ENCODE measurements at regions not wholly inside any gene's neighbourhood (a gene's known extent, or its start where the extent isn't known, plus 50 kb on each side); places are given as distances from the start of the nearest gene placed in this dataset.

DNA sequence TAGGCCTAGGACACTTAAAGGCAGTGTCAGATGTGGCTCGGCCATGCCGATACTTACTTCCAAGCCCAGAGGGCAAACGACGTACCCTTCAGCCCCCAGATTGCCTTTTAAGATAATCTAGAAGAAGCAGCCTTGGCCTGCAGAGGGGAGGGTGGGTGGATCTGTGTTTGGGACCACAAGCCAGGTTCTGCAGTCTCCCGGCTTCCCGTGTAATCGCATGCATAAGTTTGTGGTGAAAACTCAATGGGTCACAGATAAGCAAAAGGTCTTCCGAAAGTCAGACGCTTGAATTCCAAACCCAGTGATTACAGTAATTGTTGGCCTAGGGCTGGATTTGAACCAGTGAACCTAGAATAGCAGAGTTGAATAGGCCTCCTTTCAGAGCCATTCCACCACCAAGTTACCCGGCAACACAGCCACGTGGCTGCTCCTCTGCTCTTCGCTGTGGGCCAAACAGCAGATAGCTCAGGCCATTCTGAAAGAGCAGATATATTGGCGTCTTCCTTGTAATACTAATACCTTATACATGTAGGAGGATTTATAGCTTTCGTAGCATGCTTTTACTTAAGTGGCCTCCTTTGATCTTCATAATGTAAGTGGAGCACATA, 170.8 kb upstream of the CADM1 start:
- no peak for DNase-seq

- DNase-seq: no peak
Observed at GRCh38 chr11:115674176-115674936, 170.1 kb upstream of the CADM1 start.

DNA sequence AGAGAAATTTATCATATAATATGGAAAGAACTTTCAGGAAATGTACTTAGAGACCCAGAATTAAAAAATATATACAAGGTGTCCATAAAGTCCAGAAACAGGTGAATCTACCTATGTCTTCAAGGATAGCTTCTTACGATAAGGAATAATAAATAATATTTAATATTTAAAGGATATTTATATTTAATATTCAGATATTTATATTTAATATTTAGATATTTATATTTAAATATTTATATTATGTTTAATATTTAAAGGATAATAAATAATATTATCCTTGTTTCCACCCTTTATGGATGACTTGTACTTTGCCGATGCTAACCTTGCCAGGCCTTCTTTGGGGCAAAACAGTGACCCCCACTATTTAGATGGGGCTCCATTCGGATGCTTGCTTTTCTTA, 169.5 kb upstream of the CADM1 start:
- no peak for DNase-seq

GRCh38 chr11:115672999-115673411, 168.8 kb upstream of the CADM1 start:
- DNase-seq: peak; percentile 68

DNA sequence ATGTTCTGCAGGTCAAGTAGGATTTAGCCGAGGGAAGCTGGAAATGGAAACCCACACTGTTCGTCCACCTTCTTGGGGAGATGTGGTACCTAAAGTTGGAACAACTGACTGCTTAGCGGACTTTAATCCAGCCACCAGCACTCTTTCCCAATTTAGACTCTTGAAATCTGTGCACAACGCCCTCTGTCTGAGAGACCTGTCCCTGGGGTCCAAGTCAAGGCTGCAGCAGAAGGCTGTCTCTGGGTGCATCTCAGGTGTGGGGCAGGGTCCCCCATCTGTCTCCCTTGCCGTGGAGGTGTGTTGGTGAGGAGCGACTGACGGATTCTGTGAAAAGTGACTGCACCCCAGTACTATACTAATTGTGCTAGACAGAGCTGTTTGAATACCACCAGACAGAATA, 168.2 kb upstream of the CADM1 start:
- no peak for DNase-seq

DNA sequence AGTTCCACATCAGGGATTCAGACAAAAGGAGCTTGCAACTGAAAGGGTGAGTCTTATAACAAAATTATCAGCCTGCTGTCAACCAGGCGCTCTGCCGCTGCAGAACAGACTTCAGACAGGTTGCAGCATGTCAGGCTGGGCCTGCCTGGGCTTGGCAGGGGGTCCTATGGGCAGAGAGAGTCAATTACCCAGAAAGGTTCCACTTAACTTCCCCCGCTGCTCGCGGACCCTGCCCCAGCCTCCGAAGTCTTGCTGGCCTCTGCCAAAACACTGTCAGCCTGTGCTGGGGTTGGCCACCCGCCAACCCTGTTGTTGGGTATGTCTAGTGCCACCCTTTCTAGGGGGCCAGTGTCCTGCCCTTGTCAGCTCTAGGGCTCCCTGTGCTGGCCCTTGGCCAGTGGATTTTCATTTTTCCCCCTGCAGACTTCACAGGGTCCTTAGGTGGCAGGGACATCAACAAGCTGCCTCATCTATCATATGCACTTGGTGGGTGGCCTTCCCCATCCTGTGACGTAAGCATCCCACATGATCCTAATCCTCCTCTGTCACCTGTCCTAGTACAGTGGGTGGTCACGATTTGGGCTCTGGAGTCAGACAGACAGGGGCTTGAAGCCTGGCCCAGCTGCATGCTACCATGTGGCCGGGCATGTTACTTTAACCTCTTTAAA, 166.5 kb upstream of the CADM1 start:
- DNase-seq: no peak

GRCh38 chr11:115665958-115666357, 161.7 kb upstream of the CADM1 start:
- DNase-seq: no peak

- no peak for DNase-seq
Observed at GRCh38 chr11:115665175-115665821, 161.1 kb upstream of the CADM1 start.

DNA sequence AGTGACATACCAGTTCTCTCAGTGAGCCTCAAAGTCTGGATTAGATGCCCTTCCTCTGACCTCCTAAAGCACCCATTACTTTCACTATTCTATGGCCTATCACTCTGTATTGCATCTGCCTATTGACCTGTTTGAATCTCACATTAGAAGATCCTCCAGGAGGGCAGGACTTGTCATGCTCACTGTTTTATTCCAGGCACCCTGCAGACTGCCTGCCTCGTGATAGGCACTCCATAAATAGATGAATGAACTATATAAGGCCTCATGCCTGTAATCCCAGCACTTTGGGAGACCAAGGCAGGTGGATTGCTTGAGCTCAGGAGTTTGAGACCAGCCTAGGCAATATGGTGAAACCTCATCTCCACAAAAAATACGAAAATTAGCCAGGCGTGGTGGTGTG, 160.1 kb upstream of the CADM1 start:
- DNase-seq: no peak

DNA sequence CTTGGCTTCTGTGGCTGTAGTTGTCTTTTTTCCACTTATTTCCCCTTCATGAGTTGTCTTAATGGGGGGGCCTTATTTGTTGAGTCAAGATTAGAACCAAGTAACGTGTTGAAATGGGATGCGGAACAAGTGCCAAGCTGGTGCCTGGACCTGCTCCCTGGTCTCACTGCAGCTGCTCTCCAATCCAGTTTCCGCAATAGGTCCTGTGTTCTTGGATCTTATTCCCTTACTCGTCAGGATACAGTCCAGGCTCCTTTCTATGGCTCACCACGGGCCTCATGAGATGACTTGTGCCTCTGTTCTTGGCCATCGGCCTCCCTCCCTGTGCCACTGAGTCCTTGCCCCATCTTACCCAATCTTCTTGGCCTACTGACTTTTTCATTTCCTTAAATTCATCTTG, 159.6 kb upstream of the CADM1 start:
- no peak for DNase-seq

- DNase-seq: no peak
Observed at GRCh38 chr11:115660030-115660805, 156.0 kb upstream of the CADM1 start.

DNA sequence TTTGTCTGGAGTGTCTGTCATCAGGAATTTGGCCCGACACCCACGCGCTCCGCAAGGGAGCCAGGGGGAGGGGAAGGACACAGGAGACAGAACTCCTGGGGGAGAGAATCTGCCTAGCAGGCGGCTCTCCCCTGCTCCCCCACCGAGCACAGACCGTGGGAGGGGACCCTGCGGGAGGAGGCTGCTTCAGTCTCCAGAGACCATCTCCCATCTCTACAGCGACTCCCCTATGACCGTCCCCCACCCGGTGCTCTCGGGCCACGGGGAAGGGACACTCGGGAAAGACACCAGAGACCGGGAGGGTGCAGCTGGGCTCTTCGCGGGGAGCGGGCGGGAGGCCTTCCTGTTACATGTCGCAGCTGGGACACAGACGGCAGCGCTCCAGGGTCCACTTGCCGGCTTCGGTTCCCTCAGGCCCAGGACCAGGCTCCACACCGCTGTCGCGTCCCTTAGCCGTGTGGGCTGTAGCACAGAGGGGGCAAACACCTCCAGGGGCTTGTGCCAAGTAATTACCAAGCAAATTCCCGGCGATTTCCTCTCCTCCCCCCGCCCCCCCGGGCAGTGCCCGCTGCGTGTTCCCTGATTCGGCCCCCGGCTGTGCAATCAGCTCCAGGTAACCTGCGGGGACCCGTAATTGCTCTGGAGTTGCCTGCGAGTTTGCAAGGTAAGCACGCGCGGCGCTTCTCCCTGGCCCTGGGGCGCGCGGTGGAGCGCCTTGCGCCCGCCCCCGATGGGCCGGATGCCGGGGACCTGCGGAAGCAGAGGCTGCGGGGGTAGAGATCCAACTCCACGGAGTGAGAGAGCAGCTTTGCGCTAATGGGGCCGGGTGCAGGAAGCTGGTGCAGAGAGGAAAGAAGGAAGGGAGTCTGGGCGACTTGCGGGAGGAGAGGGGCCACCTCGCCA, 155.1 kb upstream of the CADM1 start:
- peak; percentile 54 for DNase-seq

- DNase-seq: no peak
Observed at GRCh38 chr11:115657586-115657985, 153.4 kb upstream of the CADM1 start.

DNA sequence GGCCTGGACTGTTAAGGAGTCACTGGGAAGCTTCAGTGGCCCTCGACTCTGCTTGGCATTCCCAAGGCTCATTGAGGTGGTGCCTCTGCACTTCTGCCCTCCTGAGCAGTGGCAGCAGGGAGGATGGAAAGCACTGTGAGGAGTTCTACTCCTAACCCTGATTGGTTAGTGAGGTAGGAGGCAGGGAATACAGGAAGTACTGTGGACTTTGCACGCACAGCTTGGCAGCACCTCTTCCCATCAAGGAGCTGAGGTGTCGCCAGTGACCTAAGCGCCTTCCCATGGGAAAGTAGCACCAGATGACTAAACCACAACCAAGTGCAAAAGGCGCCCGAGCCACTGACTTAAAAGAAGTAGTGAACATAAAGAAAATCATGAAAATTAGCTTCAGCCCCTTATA, 152.5 kb upstream of the CADM1 start:
- DNase-seq: no peak

GRCh38 chr11:115656041-115656440, 151.8 kb upstream of the CADM1 start:
- no peak for DNase-seq

- DNase-seq: no peak
Observed at GRCh38 chr11:115654792-115655191, 150.6 kb upstream of the CADM1 start.

DNA sequence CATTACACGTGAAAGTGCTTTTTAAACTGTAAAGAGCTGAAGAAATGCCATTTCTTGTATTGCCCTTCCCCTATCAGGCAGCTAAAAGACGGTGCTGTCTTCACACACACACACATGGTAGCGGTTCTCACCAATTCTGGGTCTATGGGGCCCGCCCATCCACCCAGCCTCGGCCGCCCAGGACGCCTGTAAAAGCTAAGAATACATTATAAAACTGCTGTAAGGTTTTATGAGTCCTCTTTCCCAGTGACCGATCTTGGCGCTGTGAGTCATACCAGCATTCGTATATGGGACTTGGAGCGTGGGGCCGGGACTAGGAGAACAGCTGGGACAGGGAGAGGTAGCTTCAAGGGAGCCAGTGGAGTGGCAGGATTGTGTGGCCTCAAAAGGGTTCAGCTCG, 149.7 kb upstream of the CADM1 start:
- no peak for DNase-seq

- no peak for DNase-seq
Observed at GRCh38 chr11:115653076-115653475, 148.9 kb upstream of the CADM1 start.

DNA sequence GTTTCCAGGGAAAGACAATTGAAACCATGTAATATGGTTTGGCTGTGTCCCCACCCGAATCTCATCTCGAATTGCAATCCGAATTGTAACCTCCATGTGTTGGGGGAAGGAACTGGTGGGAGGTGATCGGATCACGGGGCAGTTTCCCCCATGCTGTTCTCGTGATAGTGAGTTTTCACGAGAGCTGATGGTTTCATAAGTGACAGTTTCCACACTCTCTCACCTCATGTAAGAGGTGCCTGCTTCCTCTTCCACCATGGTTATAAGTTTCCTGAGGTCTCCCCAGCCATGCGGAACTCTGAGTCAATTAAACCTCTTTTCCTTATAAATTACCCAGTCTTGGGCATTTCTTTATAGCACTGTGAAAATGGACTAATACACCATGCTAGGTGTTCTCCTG, 148.3 kb upstream of the CADM1 start:
- no peak for DNase-seq

GRCh38 chr11:115652094-115652493, 147.9 kb upstream of the CADM1 start:
- DNase-seq: no peak

DNA sequence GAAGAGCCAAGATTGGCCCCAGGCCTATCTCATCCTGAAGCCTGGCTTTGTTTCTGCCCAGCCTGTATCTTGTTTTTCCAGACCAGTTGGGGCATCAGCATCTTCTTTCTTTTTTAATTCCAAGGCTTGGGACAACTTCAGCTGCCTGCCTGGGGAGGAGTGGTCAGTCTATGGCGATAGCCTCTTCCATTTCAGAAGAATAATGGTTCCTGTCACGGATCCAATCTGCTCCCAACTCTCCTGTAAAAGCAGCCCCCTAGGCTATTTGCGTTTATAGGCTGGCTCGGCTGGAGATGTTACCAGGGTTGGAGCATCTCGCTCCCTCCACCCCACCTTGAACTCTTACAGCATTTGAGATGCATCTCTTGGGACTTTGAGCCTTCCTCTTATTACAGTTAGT, 145.2 kb upstream of the CADM1 start:
- DNase-seq: no peak
